Choroid plexus epithelial cell (primary cell): ENCODE measurements at regions not wholly inside any gene's neighbourhood (a gene's known extent, or its start where the extent isn't known, plus 50 kb on each side); places are given as distances from the start of the nearest gene placed in this dataset.

Experiments
- DNase-seq: peaks from one replicate; pipeline ENCODE4 v3.0.0-alpha.2; 2010; ENCODE audit warnings: low read depth
- H3K4me3 ChIP-seq: 2 replicates; pipeline ENCODE4 v1.5.1; 2011; ENCODE audit warnings: low read depth, mild to moderate bottlenecking, control low read depth, low read length, moderate library complexity
- CTCF ChIP-seq: conservative IDR thresholded peaks from 2 replicates; pipeline ENCODE4 v1.5.1; 2011; ENCODE audit warnings: low read depth, mild to moderate bottlenecking, control low read depth, inconsistent platforms, low read length, moderate library complexity

- H3K4me3 ChIP-seq: no peak overlapping the region
- no peak for DNase-seq
- TF ChIP-seq CTCF: peak; percentile 14
Observed at GRCh38 chr20:11271319-11271718, 597.5 kb upstream of the JAG1 start.

DNA sequence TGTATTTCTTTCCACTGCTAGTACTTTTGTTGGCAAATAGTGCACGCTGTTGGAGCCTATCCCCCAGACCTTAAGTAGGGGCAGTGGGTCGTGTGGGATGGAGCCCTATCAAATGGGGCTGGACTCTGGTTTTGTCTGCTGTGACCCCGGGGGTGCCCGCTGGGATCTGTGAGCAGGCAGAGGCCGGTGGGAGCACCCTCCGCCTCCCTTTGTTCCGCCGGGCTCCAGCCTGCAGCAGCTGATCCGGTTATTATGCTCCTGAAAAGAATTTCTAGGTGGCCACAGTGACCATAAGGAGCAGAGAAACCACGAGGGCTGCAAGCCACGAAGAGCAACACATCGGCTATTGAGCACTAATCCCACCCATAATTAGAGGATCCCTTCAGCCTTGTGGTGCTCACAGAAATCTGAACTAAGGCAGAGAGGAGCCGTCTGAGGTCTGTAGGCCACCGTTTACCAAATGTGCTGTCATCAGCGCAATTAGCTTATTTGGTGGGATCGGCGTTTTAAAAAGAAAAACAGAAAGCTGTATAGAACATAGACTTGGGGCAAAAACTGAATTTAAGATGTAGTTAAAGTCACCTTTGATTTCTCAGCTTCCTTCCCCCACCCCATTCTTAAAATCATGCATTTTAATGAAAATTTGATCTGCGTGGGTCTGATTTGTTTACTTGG, 598.3 kb upstream of the JAG1 start:
- no peak for TF ChIP-seq CTCF
- H3K4me3 ChIP-seq: no peak overlapping the region
- no peak for DNase-seq

DNA sequence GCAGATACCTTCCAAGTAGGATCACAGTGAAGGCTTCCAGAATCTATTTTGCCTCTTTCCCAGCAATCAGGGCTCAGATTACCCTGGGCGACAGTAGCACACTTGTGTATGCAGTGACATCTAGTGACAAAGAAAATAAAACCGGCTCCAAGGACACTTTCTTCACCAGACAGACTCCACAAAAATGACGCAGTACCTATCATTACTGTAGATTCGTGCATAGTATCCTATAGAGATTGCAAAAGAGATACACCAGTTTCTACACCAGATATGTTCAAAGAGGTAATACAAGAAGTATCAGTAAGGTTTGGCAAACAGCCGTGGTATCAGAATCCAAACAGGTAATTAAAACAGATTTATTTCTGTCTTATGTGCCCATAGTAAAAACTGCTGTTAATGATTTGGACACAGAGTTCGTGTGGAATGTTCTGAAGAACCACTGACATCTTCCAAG, 600.4 kb upstream of the JAG1 start:
- DNase-seq: peak; percentile 79
- TF ChIP-seq CTCF: peak; percentile 42

DNA sequence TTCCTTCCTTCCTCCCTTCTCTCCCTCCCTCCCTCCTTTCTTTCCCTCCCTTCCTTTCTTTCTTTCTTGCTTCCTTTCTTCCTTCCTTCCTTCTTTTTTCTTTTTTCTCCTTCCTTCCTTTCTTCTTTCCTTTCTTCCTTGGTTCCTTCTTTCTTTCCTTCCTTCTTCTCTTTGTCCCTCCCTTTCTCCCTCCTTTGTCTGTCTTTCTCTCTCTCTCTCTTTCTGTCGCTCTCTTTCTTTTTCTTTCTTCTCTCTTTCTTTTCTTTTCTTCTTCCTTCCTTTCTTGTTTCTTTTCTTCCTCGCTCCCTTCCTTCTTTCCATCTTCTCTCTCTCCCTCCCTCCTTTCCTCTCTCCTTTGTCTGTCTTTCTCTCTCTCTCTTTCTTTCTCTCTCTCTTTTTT, 601.9 kb upstream of the JAG1 start:
- no peak overlapping the region for H3K4me3 ChIP-seq
- TF ChIP-seq CTCF: no peak

More for the DNA sequence above, 600.4 kb upstream of the JAG1 start:
- no peak overlapping the region for H3K4me3 ChIP-seq

DNA sequence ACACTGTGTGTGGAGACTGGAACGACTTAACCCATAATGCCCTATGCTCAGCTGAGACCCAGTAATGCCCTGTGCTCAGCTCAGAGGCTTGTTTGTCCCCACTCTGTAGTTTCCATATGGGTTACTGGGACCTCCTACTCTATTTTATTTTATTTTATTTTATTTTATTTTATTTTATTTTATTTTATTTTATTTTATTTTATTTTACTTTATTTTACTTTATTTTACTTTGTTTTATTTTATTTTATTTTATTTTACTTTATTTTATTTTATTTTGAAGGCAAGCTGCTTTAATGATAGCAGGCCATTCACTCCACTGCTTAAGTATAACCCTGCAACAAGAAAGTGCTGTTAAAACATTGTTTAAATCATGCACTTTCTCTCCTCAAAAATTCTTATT, 603.4 kb upstream of the JAG1 start:
- DNase-seq: no peak
- TF ChIP-seq CTCF: no peak

More for the DNA sequence above, 601.9 kb upstream of the JAG1 start:
- no peak for DNase-seq

GRCh38 chr20:11277858-11278257, 604.1 kb upstream of the JAG1 start:
- H3K4me3 ChIP-seq: no peak overlapping the region
- no peak for DNase-seq
- TF ChIP-seq CTCF: no peak

More for the DNA sequence above, 603.4 kb upstream of the JAG1 start:
- no peak overlapping the region for H3K4me3 ChIP-seq

- TF ChIP-seq CTCF: no peak
- no peak for DNase-seq
- no peak overlapping the region for H3K4me3 ChIP-seq
Observed at GRCh38 chr20:11278461-11278860, 604.7 kb upstream of the JAG1 start.
